ENCODE measurements at regions not wholly inside any gene's neighbourhood (a gene's known extent, or its start where the extent isn't known, plus 50 kb on each side); places are given as distances from the start of the nearest gene placed in this dataset.
A peak's percentile ranks its signal among the peaks of the same experiment; 100 is the strongest.

DNA sequence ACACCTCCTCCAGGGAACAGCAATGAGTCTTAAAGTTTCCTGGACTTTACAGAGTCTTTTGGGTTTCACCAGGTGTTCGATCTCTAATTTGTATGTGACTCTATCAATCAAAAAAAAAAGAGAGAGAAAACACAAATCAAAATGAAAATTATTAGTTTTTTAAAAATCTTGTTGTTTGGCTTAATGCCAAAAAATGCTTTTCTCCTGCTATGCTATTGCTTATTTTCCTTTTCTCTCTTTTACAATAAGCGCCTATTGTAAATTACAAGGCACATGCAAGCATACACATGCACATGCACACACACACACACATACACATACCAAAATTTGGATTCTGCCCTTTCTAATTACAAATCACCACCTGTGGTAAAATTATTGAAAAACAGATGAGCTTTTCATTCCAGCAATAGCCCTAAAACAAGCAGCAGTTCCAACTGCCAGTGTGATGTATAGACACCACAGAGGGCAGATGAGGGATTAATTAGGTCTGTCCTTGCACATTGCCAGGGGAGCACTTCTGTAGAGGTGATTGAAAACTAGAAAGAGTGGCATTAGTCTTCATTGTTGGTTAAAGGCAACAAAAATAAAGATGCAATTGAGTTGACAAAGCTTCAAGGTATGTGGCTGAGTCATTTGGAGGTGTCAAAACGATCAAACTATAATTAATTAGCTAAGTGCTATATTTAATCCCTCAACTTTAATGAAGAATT, 631.7 kb downstream of the TFAP2B start:
- H3K4me1 ChIP-seq: no peaks in the 10 kb centered on the region
- H3K9me3 ChIP-seq: no peaks in the 10 kb centered on the region
- H3K27me3 ChIP-seq: no peaks in the 10 kb centered on the region
- no peaks in the 10 kb centered on the region for H3K36me3 ChIP-seq
- H3K4me3 ChIP-seq: no peak overlapping the region
- no peak for TF ChIP-seq Cebpa-rat (IDR thresholded peaks at IDR 0.05)
- H4K20me1 ChIP-seq: no peaks in the 10 kb centered on the region
- no peak overlapping the region for H3K9ac ChIP-seq
- no peak overlapping the region for H3K27ac ChIP-seq
- H3K4me2 ChIP-seq: no peak overlapping the region

GRCh38 chr6:51450958-51451357, 632.3 kb downstream of the TFAP2B start:
- Histone ChIP-seq H3K27ac (no peak overlapping the region), H3K4me2 (no peak overlapping the region), H3K4me3 (no peak overlapping the region), H4K20me1 (no peaks in the 10 kb centered on the region), H3K36me3 (no peaks in the 10 kb centered on the region), H3K4me1 (no peaks in the 10 kb centered on the region), H3K9me3 (no peaks in the 10 kb centered on the region), H3K9ac (no peak overlapping the region), H3K27me3 (no peaks in the 10 kb centered on the region)
- no peak for TF ChIP-seq Cebpa-rat (IDR thresholded peaks at IDR 0.05)

DNA sequence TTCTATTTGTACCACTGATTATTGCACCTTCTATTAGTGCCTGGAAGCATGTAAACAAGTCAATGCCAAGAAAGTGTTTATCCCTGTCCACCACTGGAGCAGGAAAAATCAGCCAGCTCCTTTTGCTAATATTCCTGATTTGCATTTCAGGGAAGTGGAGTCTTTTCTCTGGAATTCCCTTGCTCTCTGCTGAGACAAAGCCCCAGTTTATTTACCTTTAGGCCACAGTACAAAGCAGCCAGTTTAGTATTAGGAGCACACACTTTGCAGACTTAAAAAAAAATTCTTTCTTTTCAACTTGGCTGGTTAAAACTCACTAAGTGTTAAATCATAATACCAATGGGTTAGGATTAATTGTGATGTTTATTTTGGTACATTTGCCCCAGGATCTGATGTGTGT, 631.1 kb downstream of the PKHD1 start:
- no peak overlapping the region for H3K27ac ChIP-seq
- H3K4me2 ChIP-seq: no peak overlapping the region
- H3K9me3 ChIP-seq: no peaks in the 10 kb centered on the region
- TF ChIP-seq Cebpa-rat (IDR thresholded peaks at IDR 0.05): no peak
- H4K20me1 ChIP-seq: no peaks in the 10 kb centered on the region
- H3K36me3 ChIP-seq: no peaks in the 10 kb centered on the region
- no peak overlapping the region for H3K9ac ChIP-seq
- no peaks in the 10 kb centered on the region for H3K27me3 ChIP-seq
- H3K4me3 ChIP-seq: no peak overlapping the region
- peaks cover 7% of the 10 kb centered on the region; the same call in 1 of the 2 replicates for H3K4me1 ChIP-seq

- no peaks in the 10 kb centered on the region for H4K20me1 ChIP-seq
- no peaks in the 10 kb centered on the region for H3K36me3 ChIP-seq
- no peak for TF ChIP-seq Cebpa-rat (IDR thresholded peaks at IDR 0.05)
- H3K4me2 ChIP-seq: peak overlapping the region; percentile 39; the same call in 1 of the 2 replicates
- no peak overlapping the region for H3K9ac ChIP-seq
- no peak overlapping the region for H3K4me3 ChIP-seq
- H3K4me1 ChIP-seq: peaks cover 7% of the 10 kb centered on the region; the same call in 1 of the 2 replicates
- no peak overlapping the region for H3K27ac ChIP-seq
- H3K27me3 ChIP-seq: no peaks in the 10 kb centered on the region
- no peaks in the 10 kb centered on the region for H3K9me3 ChIP-seq
Observed at GRCh38 chr6:51459958-51460357, 627.5 kb downstream of the PKHD1 start.

GRCh38 chr6:51462896-51463295, 624.5 kb downstream of the PKHD1 start:
- no peak for TF ChIP-seq Cebpa-rat (IDR thresholded peaks at IDR 0.05)
- Histone ChIP-seq H4K20me1 (no peaks in the 10 kb centered on the region), H3K4me3 (no peak overlapping the region), H3K27me3 (no peaks in the 10 kb centered on the region), H3K27ac (no peak overlapping the region), H3K9me3 (no peaks in the 10 kb centered on the region), H3K4me2 (no peak overlapping the region), H3K36me3 (no peaks in the 10 kb centered on the region), H3K4me1 (peaks cover 7% of the 10 kb centered on the region; the same call in 1 of the 2 replicates), H3K9ac (no peak overlapping the region)

- Histone ChIP-seq H3K4me3 (no peak overlapping the region), H3K4me2 (no peak overlapping the region), H3K36me3 (no peaks in the 10 kb centered on the region), H3K4me1 (peaks cover 7% of the 10 kb centered on the region; the same call in 1 of the 2 replicates), H3K27me3 (no peaks in the 10 kb centered on the region), H3K9ac (no peak overlapping the region), H4K20me1 (no peaks in the 10 kb centered on the region), H3K9me3 (no peaks in the 10 kb centered on the region), H3K27ac (no peak overlapping the region)
- TF ChIP-seq Cebpa-rat (IDR thresholded peaks at IDR 0.05): no peak
Observed at GRCh38 chr6:51463321-51463720, 624.1 kb downstream of the PKHD1 start.

DNA sequence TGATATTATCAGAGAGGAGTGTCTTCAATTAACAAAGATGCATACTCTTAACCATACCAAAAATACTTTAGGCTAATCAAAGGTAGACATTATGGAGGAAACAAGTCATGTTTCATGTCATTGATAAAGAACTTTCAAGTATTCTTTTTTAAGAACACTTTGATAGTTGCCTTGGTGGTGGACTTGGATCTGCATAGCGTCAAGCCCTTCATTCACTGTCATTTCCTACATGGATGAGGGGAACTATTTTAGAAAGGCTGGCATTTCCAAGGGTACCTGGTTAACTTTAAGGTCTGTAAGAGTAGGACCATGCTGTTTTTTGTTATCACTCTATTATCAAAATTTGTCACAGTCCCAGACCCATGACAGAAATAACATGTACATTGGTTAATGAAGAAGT, 622.5 kb downstream of the PKHD1 start:
- Histone ChIP-seq H3K4me1 (peaks cover 5% of the 10 kb centered on the region; the same call in 1 of the 2 replicates), H3K4me3 (no peak overlapping the region), H3K9me3 (no peaks in the 10 kb centered on the region), H3K36me3 (no peaks in the 10 kb centered on the region), H4K20me1 (no peaks in the 10 kb centered on the region), H3K4me2 (no peak overlapping the region), H3K27ac (no peak overlapping the region), H3K27me3 (no peaks in the 10 kb centered on the region), H3K9ac (no peak overlapping the region)
- TF ChIP-seq Cebpa-rat (IDR thresholded peaks at IDR 0.05): no peak

GRCh38 chr6:51466427-51466826, 621.0 kb downstream of the PKHD1 start:
- H3K4me2 ChIP-seq: no peak overlapping the region

GRCh38 chr6:51467231-51467952, 620.0 kb downstream of the PKHD1 start:
- H3K4me2 ChIP-seq: no peak overlapping the region
- H3K27me3 ChIP-seq: no peaks in the 10 kb centered on the region
- no peaks in the 10 kb centered on the region for H3K9me3 ChIP-seq
- no peaks in the 10 kb centered on the region for H4K20me1 ChIP-seq
- no peak overlapping the region for H3K27ac ChIP-seq
- H3K36me3 ChIP-seq: no peaks in the 10 kb centered on the region
- H3K4me1 ChIP-seq: no peaks in the 10 kb centered on the region
- no peak overlapping the region for H3K4me3 ChIP-seq
- no peak overlapping the region for H3K9ac ChIP-seq
- no peak for TF ChIP-seq Cebpa-rat (IDR thresholded peaks at IDR 0.05)

More at GRCh38 chr6:51466427-51466826, 621.0 kb downstream of the PKHD1 start:
- Histone ChIP-seq H3K27ac (no peak overlapping the region), H4K20me1 (no peaks in the 10 kb centered on the region), H3K9ac (no peak overlapping the region), H3K9me3 (no peaks in the 10 kb centered on the region), H3K27me3 (no peaks in the 10 kb centered on the region), H3K36me3 (no peaks in the 10 kb centered on the region), H3K4me1 (no peaks in the 10 kb centered on the region), H3K4me3 (no peak overlapping the region)
- no peak for TF ChIP-seq Cebpa-rat (IDR thresholded peaks at IDR 0.05)

DNA sequence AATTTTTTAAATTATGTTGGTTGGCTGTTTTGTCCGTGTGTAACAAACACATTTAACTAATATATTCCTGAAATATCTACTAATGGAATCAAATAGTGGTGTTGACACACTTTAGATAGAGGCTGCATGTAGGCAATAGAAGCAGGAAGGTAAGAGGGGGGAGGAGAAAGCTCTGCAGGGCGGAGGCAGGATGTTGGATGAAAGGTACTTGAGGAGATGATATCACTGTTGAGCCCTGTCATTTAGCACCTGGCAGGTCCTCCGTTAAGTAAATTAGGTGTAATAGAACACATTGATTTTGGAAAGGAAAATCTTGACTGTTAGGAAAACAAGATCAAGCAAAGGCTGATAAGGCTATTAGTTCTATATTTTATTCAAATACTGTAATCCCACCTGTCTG, 618.7 kb downstream of the PKHD1 start:
- H4K20me1 ChIP-seq: no peaks in the 10 kb centered on the region
- no peaks in the 10 kb centered on the region for H3K36me3 ChIP-seq
- no peaks in the 10 kb centered on the region for H3K4me1 ChIP-seq
- no peak overlapping the region for H3K9ac ChIP-seq
- no peaks in the 10 kb centered on the region for H3K9me3 ChIP-seq
- no peaks in the 10 kb centered on the region for H3K27me3 ChIP-seq
- H3K27ac ChIP-seq: no peak overlapping the region
- H3K4me3 ChIP-seq: no peak overlapping the region
- no peak overlapping the region for H3K4me2 ChIP-seq
- no peak for TF ChIP-seq Cebpa-rat (IDR thresholded peaks at IDR 0.05)

Data from BLaER1 (cell line).